ENCODE measurements at regions not wholly inside any gene's neighbourhood (a gene's known extent, or its start where the extent isn't known, plus 50 kb on each side); places are given as distances from the start of the nearest gene placed in this dataset.

DNA sequence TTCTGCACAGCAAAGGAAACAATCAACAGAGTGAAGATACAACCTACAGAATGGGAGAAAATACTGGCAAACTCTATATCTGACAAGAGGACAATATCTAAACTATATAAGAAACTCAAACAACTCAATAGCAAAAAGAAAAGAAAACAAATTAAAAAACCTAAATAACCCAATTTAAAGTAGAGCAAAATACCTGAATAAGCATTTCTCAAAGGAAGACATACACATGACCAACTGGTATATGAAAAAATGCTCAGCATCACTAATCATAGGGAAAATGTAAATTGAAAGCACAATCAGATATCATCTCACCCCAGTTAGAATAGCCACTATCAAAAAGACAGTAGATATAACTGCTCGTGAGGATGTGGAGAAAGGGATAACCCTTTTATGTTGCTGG, 87.8 kb upstream of the FOXA2 start:
- Histone ChIP-seq H3K4me3 (no peak overlapping the region), H3K4me1 (no peaks in the 10 kb centered on the region), H3K9me3 (peaks cover 0 to 37% (median 11%) of the 10 kb centered on the region in 11 donors), H3K36me3 (no peaks in the 10 kb centered on the region), H3K27me3 (peaks cover 0 to 24% (median 8%) of the 10 kb centered on the region in 7 donors), H3K27ac (no peak overlapping the region)
- intact Hi-C loops (cut with DNase I): no loop called here
- DNase-seq (no peak), ATAC-seq (no peak)
- WGBS, 2 donors: 62 to 80% methylated on average over 1 of the region's 1 CpG
- TF ChIP-seq, protein P1, sequence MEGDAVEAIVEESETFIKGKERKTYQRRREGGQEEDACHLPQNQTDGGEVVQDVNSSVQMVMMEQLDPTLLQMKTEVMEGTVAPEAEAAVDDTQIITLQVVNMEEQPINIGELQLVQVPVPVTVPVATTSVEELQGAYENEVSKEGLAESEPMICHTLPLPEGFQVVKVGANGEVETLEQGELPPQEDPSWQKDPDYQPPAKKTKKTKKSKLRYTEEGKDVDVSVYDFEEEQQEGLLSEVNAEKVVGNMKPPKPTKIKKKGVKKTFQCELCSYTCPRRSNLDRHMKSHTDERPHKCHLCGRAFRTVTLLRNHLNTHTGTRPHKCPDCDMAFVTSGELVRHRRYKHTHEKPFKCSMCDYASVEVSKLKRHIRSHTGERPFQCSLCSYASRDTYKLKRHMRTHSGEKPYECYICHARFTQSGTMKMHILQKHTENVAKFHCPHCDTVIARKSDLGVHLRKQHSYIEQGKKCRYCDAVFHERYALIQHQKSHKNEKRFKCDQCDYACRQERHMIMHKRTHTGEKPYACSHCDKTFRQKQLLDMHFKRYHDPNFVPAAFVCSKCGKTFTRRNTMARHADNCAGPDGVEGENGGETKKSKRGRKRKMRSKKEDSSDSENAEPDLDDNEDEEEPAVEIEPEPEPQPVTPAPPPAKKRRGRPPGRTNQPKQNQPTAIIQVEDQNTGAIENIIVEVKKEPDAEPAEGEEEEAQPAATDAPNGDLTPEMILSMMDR (IDR thresholded peaks at IDR 0.05): no peak

DNA sequence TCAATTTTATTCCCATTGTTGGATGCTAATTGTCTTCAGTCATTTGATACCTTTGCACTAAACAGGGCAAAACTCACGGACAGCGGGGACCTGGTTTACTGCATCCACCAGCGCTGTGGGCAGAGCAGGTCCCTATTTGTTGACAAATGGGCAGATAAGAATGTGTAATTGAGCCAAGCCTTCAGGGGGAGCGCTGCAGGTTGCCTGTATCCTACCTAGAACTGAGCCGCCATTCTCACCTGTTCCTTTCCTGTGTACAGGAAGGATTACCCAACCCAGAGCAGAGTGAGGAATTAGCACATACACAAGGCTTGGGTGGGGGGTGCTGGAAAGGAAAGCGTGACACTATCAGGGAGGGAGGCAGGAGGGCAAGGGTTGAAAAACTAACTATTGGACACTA, 89.1 kb upstream of the FOXA2 start:
- H3K27ac ChIP-seq: no peak overlapping the region
- TF ChIP-seq, protein P1 (IDR thresholded peaks at IDR 0.05): no peak
- DNase-seq (no peak), ATAC-seq (no peak)
- peaks cover 0 to 31% (median 12%) of the 10 kb centered on the region in 11 donors for H3K9me3 ChIP-seq
- H3K36me3 ChIP-seq: no peaks in the 10 kb centered on the region
- intact Hi-C loops (cut with DNase I): no loop called here
- 78 to 80% methylated on average over 6 of the region's 6 CpGs for WGBS, 2 donors
- no peak overlapping the region for H3K4me3 ChIP-seq
- H3K27me3 ChIP-seq: peaks cover 0 to 30% (median 14%) of the 10 kb centered on the region in 7 donors
- H3K4me1 ChIP-seq: no peaks in the 10 kb centered on the region

DNA sequence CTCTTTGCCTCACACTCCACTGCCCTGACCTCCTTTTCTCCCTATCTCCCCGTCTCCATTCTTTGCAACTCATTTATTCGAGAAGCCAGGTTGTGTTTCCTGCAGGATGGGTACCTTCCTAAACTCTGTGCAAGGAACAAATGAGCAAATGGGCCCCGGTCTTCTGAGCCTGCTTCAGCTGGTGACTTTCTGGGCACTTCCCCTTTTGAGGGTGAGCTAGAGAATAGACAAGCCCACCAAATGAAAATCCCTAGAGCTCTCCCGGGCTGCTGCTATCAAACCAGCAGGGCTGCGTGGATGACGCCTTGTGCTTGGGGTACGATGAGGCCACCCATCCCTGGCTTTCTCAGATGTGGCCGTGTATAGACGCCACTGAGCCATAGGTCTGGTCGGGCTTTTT, 91.0 kb upstream of the FOXA2 start:
- no peaks in the 10 kb centered on the region for H3K4me1 ChIP-seq
- H3K9me3 ChIP-seq: peaks cover 0 to 22% (median 10%) of the 10 kb centered on the region in 11 donors
- ATAC-seq (no peak), DNase-seq (no peak)
- no peak overlapping the region for H3K27ac ChIP-seq
- H3K36me3 ChIP-seq: no peaks in the 10 kb centered on the region
- H3K27me3 ChIP-seq: peaks cover 0 to 35% (median 19%) of the 10 kb centered on the region in 7 donors
- intact Hi-C loops (cut with DNase I): loop anchor here in 1 of 10 donors (2.0 kb wide), 1 partner anchor 345 kb away; no protein-coding TSS in a partner anchor
- TF ChIP-seq, protein P1 (IDR thresholded peaks at IDR 0.05): no peak
- no peak overlapping the region for H3K4me3 ChIP-seq
- WGBS, 2 donors: 77 to 86% methylated on average over 10 of the region's 10 CpGs

DNA sequence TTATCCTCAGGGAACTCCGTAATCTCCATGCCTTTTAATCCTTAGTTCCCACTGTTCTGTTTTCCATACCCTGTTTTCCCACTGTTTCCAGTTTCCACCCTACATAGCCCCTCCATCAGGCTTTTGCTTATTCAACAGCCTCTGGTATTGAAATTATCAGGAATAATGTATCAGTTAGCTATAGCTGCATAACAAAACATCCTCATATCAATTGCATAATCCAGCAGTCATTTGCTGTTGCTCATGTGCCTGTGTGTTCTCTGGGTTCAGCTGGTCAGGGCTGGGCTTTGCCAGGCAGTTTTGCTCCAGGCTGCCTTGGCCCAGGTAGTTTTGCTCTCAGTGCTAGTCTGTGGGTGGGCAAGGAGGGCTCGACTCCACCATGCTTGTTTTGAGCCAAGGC, 94.3 kb upstream of the FOXA2 start:
- no peak overlapping the region for H3K4me3 ChIP-seq
- H3K27me3 ChIP-seq: peaks cover 0 to 39% (median 16%) of the 10 kb centered on the region in 7 donors
- WGBS, 2 donors: 91 to 97% methylated on average over 2 of the region's 2 CpGs

More for the DNA sequence above, 94.3 kb upstream of the FOXA2 start:
- Histone ChIP-seq H3K4me1 (peaks cover 0 to under 1% (median 0%) of the 10 kb centered on the region in 9 donors), H3K9me3 (peaks cover 0 to 7% (median 0%) of the 10 kb centered on the region in 11 donors), H3K36me3 (no peaks in the 10 kb centered on the region), H3K27ac (no peak overlapping the region)
- TF ChIP-seq, protein P1 (IDR thresholded peaks at IDR 0.05): no peak
- intact Hi-C loops (cut with DNase I): no loop called here
- ATAC-seq (no peak), DNase-seq (no peak)
